Stimulated activated CD4-positive, alpha-beta T cell treated with anti-CD3 and anti-CD28 coated beads, Interleukin-2, amount 100 ng/mL, for 24 hours (primary cell): ENCODE measurements at regions not wholly inside any gene's neighbourhood (a gene's known extent, or its start where the extent isn't known, plus 50 kb on each side); places are given as distances from the start of the nearest gene placed in this dataset.
"Not testable (repeated sequence)": the region's sequence is repeated elsewhere in the genome, so short reads cannot be mapped to it uniquely, and the experiment has no call there.

Experiments
- DNase-seq, 2 donors: peaks; one replicate each; pipeline ENCODE4 v3.0.0-alpha.2; 2020

- not testable (repeated sequence) for DNase-seq
These were observed 297.4 kb downstream of the CACNA1B start for GRCh38 chr9:138174954-138175353.

- not testable (repeated sequence) for DNase-seq
These were observed 297.8 kb downstream of the CACNA1B start for GRCh38 chr9:138175354-138175753.

GRCh38 chr9:138177091-138177490 is 299.5 kb downstream of the CACNA1B start:
- DNase-seq: not testable (repeated sequence)

- not testable (repeated sequence) for DNase-seq
These were observed 301.4 kb downstream of the CACNA1B start for GRCh38 chr9:138179003-138179402.

GRCh38 chr9:138179671-138180070 is 302.1 kb downstream of the CACNA1B start:
- not testable (repeated sequence) for DNase-seq

- DNase-seq: not testable (repeated sequence)
These were observed 304.4 kb downstream of the CACNA1B start for GRCh38 chr9:138181963-138182362.

- DNase-seq: not testable (repeated sequence)
These were observed 319.6 kb downstream of the CACNA1B start for GRCh38 chr9:138197156-138197555.

GRCh38 chr9:138198963-138199362 is 321.4 kb downstream of the CACNA1B start:
- not testable (repeated sequence) for DNase-seq

GRCh38 chr9:138199917-138200316 is 322.3 kb downstream of the CACNA1B start:
- not testable (repeated sequence) for DNase-seq

GRCh38 chr9:138200481-138201142 is 323.0 kb downstream of the CACNA1B start:
- DNase-seq: not testable (repeated sequence)

- DNase-seq: not testable (repeated sequence)
These were observed 323.7 kb downstream of the CACNA1B start for GRCh38 chr9:138201167-138201889.

GRCh38 chr9:138202043-138202442 is 324.5 kb downstream of the CACNA1B start:
- DNase-seq: not testable (repeated sequence)

- DNase-seq: not testable (repeated sequence)
These were observed 325.7 kb downstream of the CACNA1B start for GRCh38 chr9:138203304-138203703.

- DNase-seq: not testable (repeated sequence)
These were observed 326.3 kb downstream of the CACNA1B start for GRCh38 chr9:138203872-138204271.

GRCh38 chr9:138206108-138206507 is 328.5 kb downstream of the CACNA1B start:
- DNase-seq: not testable (repeated sequence)

GRCh38 chr9:138207300-138208179 is 330.0 kb downstream of the CACNA1B start:
- DNase-seq: not testable (repeated sequence)

GRCh38 chr9:138209071-138209644 is 331.6 kb downstream of the CACNA1B start:
- not testable (repeated sequence) for DNase-seq

GRCh38 chr9:138210388-138210986 is 332.9 kb downstream of the CACNA1B start:
- DNase-seq: not testable (repeated sequence)

GRCh38 chr9:138211070-138211469 is 333.5 kb downstream of the CACNA1B start:
- DNase-seq: not testable (repeated sequence)

- DNase-seq: not testable (repeated sequence)
These were observed 334.1 kb downstream of the CACNA1B start for GRCh38 chr9:138211544-138212219.

- not testable (repeated sequence) for DNase-seq
These were observed 335.2 kb downstream of the CACNA1B start for GRCh38 chr9:138212811-138213210.

GRCh38 chr9:138213748-138214147 is 336.2 kb downstream of the CACNA1B start:
- DNase-seq: not testable (repeated sequence)
